Bronchial epithelial cell (primary cell): ENCODE measurements at regions not wholly inside any gene's neighbourhood (a gene's known extent, or its start where the extent isn't known, plus 50 kb on each side); places are given as distances from the start of the nearest gene placed in this dataset.

Experiments used
- DNase-seq: peaks from one replicate; pipeline ENCODE4 v3.0.0-alpha.2; 2010; ENCODE audit warnings: low read depth
- FAIRE-seq: peaks from 2 replicates; lab custom pipeline; 2011; peaks lifted over from hg19 to GRCh38; lab: Jason Lieb, UNC
- H3K27me3 ChIP-seq: 2 replicates; pipeline ENCODE4 v1.5.1; 2011; ENCODE audit warnings: low read length; ENCODE audit not compliant: control insufficient read depth, insufficient read depth
- H3K36me3 ChIP-seq: 2 replicates; pipeline ENCODE4 v1.5.1; 2011; ENCODE audit warnings: low read length; ENCODE audit not compliant: control insufficient read depth, insufficient read depth
- H3K4me3 ChIP-seq: 2 replicates; pipeline ENCODE4 v1.5.1; 2011; ENCODE audit warnings: mild to moderate bottlenecking, low read depth, low read length, control low read depth
- CTCF ChIP-seq: IDR thresholded peaks from 2 replicates; pipeline ENCODE4 v1.5.1; 2011; ENCODE audit warnings: mild to moderate bottlenecking, moderate library complexity, low read length, control low read depth, inconsistent platforms; ENCODE audit not compliant: insufficient read depth, severe bottlenecking

DNA sequence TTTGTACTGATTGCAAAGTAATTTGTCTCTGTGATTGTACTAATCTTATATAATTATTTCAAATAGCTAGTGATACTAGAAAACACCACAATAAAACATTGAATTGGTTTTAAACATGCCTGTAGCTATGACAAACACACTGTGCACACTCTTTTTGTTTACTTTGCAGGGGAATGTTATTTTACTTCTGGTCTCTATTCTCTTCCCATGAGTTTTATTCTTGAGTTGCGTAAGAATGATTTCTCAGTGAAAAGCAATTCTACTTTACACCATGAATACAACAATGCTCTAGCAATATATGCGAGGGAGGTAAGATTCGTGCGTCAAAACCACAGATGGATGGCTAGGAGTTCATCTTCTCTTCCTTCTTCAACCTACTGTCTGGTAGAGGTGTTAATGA lies 68.4 kb upstream of the PHACTR1 start:
- no peak for FAIRE-seq
- no peak for TF ChIP-seq CTCF

GRCh38 chr6:12649325-12649724 lies 67.2 kb upstream of the PHACTR1 start:
- no peak for TF ChIP-seq CTCF
- Histone ChIP-seq H3K27me3 (no peaks in the 10 kb centered on the region), H3K4me3 (no peak overlapping the region), H3K36me3 (no peaks in the 10 kb centered on the region)
- no peak for FAIRE-seq
- no peak for DNase-seq

More for the DNA sequence above, 68.4 kb upstream of the PHACTR1 start:
- Histone ChIP-seq H3K4me3 (no peak overlapping the region), H3K27me3 (no peaks in the 10 kb centered on the region), H3K36me3 (no peaks in the 10 kb centered on the region)
- DNase-seq = peak; percentile 57

DNA sequence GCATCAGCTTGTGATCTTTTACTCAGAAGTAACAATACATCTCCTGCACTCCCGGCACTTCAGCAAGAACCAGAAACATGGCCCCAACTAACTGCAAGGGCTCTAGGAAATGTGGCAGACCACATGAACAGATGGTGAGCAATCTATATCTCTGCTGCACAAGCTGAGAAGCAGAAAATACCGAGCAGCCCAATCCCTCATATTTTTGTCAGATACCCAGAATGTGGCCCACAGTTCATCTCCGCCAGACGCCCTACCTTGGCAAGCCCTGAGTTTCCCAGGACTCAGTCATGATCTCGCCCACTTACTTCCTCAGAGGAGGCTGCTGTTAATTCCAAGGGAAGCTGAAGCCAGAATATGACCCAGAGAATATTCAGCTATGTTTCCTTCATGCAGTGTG lies 63.1 kb upstream of the PHACTR1 start:
- no peaks in the 10 kb centered on the region for H3K27me3 ChIP-seq
- no peaks in the 10 kb centered on the region for H3K36me3 ChIP-seq
- DNase-seq = no peak
- TF ChIP-seq CTCF = no peak
- no peak for FAIRE-seq
- H3K4me3 ChIP-seq = no peak overlapping the region

DNA sequence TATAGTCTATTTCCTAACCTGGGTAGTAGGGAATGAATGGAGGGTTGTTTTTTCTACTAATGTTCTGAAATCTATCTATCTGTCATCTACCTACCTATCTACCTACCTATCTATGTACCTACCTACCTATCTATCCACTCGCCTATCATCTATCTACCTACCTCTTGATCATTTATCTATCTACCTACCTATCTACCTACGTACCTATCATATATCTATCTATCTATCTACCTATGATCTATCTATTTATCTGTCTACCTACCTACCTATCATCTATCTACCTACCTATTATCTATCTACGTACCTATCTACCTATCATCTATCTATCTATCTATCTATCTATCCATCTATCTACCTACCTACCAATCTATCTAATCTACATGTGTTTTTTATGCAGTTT lies 62.5 kb upstream of the PHACTR1 start:
- no peaks in the 10 kb centered on the region for H3K27me3 ChIP-seq
- TF ChIP-seq CTCF = no peak
- H3K4me3 ChIP-seq = no peak overlapping the region
- DNase-seq = no peak
- H3K36me3 ChIP-seq = no peaks in the 10 kb centered on the region
- no peak for FAIRE-seq

DNA sequence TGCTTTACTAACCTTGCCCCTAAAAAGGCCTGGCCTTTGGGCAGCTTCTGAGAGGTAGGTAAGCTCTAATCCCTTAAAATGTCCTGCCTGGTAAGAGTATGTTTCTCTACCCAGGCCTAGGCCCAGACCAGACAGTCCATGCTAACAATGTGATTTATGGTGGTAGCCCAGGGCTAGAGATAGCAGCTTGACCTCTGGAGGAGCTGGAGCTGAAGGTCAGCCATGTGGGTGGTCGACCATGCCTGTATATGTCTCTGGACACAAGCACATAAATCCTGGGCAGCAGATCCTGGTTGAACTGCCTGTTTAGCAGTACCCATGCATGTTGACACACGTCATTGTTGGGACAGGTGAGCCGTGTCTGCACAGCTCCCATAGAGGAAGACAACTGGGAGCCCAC lies 62.1 kb upstream of the PHACTR1 start:
- DNase-seq (peak; percentile 8), FAIRE-seq (no peak)
- no peak for TF ChIP-seq CTCF
- Histone ChIP-seq H3K4me3 (no peak overlapping the region), H3K27me3 (no peaks in the 10 kb centered on the region), H3K36me3 (no peaks in the 10 kb centered on the region)

DNA sequence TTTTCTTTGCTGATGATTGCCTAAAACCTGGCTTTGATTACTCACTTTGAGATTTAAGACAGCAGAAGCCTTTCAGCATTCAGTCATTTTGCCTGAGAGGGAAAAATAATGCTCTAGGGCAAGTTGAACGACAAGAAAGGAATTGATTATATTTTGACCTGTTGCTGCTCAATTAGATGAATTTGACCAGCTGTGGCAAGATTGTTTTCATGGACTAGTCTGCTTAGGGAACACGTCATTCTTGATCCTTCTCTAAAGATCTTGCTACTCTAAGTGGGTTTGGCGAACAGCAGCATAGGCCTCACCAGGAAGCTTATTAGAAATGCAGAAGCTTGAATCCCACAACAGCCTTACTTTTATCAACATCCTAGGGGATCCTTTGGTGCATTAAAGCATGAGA lies 59.7 kb upstream of the PHACTR1 start:
- FAIRE-seq (no peak), DNase-seq (no peak)
- H3K36me3 ChIP-seq = no peaks in the 10 kb centered on the region
- no peaks in the 10 kb centered on the region for H3K27me3 ChIP-seq
- no peak overlapping the region for H3K4me3 ChIP-seq
- no peak for TF ChIP-seq CTCF
